GM20000 (cell line): ENCODE measurements at regions not wholly inside any gene's neighbourhood (a gene's known extent, or its start where the extent isn't known, plus 50 kb on each side); places are given as distances from the start of the nearest gene placed in this dataset.

Experiments used
- DNase-seq: peaks from one replicate; pipeline ENCODE4 v3.0.0; 2012; ENCODE audit warnings: low spot score
- CTCF ChIP-seq: IDR thresholded peaks from 2 replicates; pipeline ENCODE4 v1.5.1; 2012; ENCODE audit warnings: mild to moderate bottlenecking, control low read depth; ENCODE audit errors: extremely low read depth, missing control alignments

GRCh38 chr2:101608408-101609310 is 88.8 kb upstream of the MAP4K4 start:
- no peak for DNase-seq
- TF ChIP-seq CTCF = no peak

GRCh38 chr2:101597347-101597944 is 100.1 kb upstream of the MAP4K4 start:
- no peak for DNase-seq
- no peak for TF ChIP-seq CTCF

- no peak for TF ChIP-seq CTCF
- no peak for DNase-seq
Measured at GRCh38 chr2:101596333-101596732, 101.2 kb upstream of the MAP4K4 start.

- no peak for TF ChIP-seq CTCF
- DNase-seq = no peak
Measured at GRCh38 chr2:101587251-101587650, 110.3 kb upstream of the MAP4K4 start.

GRCh38 chr2:101583861-101584260 is 108.9 kb upstream of the RFX8 start:
- TF ChIP-seq CTCF = no peak
- DNase-seq = no peak

- DNase-seq = no peak
- TF ChIP-seq CTCF = no peak
Measured at GRCh38 chr2:101581675-101582299, 106.9 kb upstream of the RFX8 start.

GRCh38 chr2:101580528-101580927 is 105.6 kb upstream of the RFX8 start:
- DNase-seq = no peak
- no peak for TF ChIP-seq CTCF
